GM19328 (cell line): ENCODE measurements at regions not wholly inside any gene's neighbourhood (a gene's known extent, or its start where the extent isn't known, plus 50 kb on each side); places are given as distances from the start of the nearest gene placed in this dataset.
"Not testable (repeated sequence)": the region's sequence is repeated elsewhere in the genome, so short reads cannot be mapped to it uniquely, and the experiment has no call there.

Source experiments
- ATAC-seq: cut with Tn5 transposase; IDR thresholded peaks from one replicate; pipeline ENCODE4 v1.9.1; 2021; ENCODE audit warnings: mild to moderate bottlenecking, moderate library complexity; ENCODE audit not compliant: unreplicated experiment

- ATAC-seq, result no peak
These were observed 281.9 kb downstream of the UBE3D start for GRCh38 chr6:82783587-82784236.

GRCh38 chr6:82785206-82785605, 280.4 kb downstream of the UBE3D start:
- ATAC-seq, result no peak

DNA sequence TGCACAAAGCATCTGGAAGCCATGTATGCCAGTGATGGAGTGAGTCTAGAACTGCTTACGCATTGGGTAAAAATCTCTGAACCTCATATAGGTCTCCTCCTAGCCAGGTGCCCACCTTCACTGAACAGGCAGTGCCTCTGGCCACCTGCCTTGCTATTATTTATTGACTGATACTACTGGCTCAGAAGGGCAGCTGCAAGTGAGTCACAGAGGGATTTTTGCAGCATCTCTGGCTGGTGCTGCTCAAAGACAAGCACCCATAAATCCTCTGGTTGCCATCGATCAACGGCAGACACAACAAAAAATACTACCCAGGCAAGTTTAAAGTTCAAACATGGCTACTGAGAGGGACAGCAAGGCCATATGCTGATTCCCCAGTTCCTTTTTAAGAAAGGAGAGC, 279.4 kb downstream of the UBE3D start:
- ATAC-seq, result no peak

DNA sequence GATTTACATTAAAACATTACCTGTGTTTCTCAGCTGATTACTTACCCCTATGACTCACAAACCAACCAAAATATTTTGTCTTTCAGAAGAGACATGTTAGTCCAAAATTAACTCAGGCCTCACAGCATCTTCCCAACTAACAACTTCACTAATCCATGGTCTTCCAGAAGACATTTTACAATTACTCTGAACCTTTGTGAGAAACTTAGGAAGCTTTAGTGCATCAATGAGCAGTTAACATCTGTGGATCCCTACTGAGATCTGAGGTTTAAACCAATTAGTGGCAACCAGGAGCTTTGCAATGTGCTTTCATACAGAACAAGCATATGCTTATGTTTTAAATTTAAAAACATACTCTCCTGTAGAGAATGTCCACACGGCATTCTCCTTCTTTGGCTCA, 269.7 kb downstream of the UBE3D start:
- no peak for ATAC-seq

- no peak for ATAC-seq
These were observed 264.6 kb downstream of the UBE3D start for GRCh38 chr6:82801083-82801482.

DNA sequence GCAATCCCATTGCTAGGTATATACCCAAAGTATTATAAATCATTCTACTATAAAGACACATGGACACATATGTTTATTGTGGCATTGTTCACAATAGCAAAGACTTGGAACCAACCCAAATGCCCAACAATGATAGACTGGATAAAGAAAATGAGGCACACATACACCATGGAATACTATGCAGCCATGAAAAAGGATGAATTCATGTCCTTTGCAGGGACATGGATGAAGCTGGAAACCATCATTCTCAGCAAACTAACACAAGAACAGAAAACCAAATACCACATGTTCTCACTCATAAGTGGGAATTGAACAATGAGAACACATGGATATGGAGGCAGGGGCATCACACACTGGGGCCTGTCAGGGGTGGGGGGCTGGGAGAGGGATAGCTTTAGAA, 249.4 kb downstream of the UBE3D start:
- not testable (repeated sequence) for ATAC-seq

- ATAC-seq, result no peak
These were observed 246.9 kb downstream of the UBE3D start for GRCh38 chr6:82818727-82819126.

DNA sequence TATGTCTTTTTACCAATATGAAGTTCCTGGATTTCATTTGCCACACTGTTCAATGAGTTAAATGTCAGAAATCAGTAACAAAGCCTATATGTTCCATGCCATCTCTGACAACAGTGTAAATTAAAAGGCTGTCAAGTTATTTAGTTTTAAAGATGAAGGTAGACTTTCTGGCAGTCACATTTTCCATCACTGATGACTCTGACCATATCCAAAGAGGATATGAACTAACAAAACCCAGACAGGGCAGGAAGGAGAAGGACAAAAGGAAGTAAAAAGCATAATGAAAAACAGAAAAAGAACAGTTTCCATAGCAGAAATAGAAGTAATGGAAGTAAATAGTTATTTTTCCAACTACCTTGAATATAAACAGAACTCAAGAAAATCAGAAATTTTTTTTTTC, 242.3 kb downstream of the UBE3D start:
- ATAC-seq, result no peak

- ATAC-seq, result no peak
These were observed 232.8 kb downstream of the UBE3D start for GRCh38 chr6:82832811-82833210.

DNA sequence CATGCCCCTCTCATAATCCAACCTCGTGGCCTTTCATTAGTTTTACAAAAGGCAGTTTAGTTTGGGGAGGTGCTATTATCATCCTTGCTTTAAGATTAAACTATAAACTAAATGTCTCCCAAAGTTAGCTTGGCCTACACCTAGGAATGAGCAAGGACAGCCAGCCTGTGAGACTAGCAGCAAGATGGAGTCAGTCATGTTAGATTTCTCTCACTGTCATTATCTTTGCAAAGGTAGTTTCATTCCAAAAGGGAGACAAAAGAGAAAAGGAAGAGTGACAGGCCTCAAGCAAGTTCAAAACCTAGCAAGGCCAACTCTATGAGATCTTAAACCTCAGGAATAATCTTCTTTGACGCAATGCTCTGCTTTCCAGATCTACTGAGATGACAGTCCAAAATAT, 232.2 kb downstream of the UBE3D start:
- ATAC-seq, result no peak

DNA sequence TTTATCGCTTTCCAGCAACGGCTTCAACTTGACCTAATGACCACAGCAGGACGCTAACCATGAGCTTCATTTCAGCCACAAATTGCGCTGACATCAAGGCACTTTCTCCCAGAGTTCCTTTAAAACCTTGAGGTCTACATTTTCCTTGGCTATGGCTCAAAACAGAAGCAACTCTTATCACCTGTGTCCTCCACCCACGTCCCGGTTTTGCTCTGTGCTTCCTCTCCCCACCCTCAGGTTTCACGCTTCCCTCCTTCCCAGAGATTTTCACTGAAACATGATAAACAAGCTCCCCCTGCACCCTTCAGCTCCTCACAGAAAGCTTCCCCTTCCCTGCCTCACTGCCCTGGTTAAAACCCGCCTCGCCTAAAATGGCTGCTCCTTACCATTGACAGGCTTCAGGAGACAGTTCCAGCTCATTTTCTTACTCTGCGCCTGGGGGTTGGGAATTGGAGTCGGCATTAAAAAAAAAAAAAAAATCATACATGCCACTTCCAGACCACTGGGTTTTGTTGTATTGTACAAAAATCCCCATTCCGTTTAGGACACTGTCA, 229.5 kb downstream of the UBE3D start:
- ATAC-seq, result no peak

GRCh38 chr6:82840571-82840970, 225.1 kb downstream of the UBE3D start:
- no peak for ATAC-seq

DNA sequence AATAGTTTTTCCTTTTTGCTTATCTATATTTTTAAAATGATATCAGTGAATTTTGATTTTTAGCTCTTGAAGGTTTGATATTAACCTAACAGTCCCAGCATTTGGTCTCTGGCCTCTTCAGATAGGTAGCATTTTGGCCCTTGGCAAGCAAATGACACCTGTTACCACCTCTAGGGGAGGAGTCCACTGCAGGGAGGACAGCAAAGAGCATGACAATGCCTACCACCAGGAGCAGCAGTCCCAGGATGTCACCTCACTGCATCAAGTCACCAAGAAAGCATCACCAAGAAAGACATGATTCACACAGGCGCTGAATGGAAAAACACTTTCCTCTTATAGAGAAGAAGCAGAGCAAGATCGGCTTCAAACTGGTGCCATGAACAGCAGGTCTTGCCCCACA, 224.3 kb downstream of the UBE3D start:
- no peak for ATAC-seq
